Mesothelial cell of epicardium (in vitro differentiated cells): ENCODE measurements at regions not wholly inside any gene's neighbourhood (a gene's known extent, or its start where the extent isn't known, plus 50 kb on each side); places are given as distances from the start of the nearest gene placed in this dataset.

ENCODE experiments used
- DNase-seq, 2 experiments: peaks; one replicate each; pipeline ENCODE4 v3.0.0; 2021; ENCODE audit warnings: low spot score in 2 of 2; ENCODE audit not compliant: unreplicated experiment in 2 of 2
- H3K27ac Mint-ChIP-seq: 2 replicates; pipeline ENCODE4 v1.8.0; 2021; ENCODE audit warnings: mixed read lengths
- H3K27me3 Mint-ChIP-seq: 2 replicates; pipeline ENCODE4 v1.8.0; 2021; ENCODE audit warnings: low read depth, mixed read lengths
- H3K36me3 Mint-ChIP-seq: 2 replicates; pipeline ENCODE4 v1.8.0; 2021; ENCODE audit warnings: mixed read lengths
- H3K4me1 Mint-ChIP-seq: 2 replicates; pipeline ENCODE4 v1.8.0; 2021; ENCODE audit warnings: mixed read lengths
- H3K4me3 Mint-ChIP-seq: 2 replicates; pipeline ENCODE4 v1.8.0; 2021; ENCODE audit warnings: mild to moderate bottlenecking, moderate library complexity, mixed read lengths
- H3K9me3 Mint-ChIP-seq: 2 replicates; pipeline ENCODE4 v1.8.0; 2021; ENCODE audit warnings: mixed read lengths
- TF ChIP-seq, protein P1 (sequence below): fragments of 200-600 bp; sonication (generic); IDR thresholded peaks from one replicate; pipeline ENCODE4 v1.5.0; 2021; ENCODE audit warnings: antibody characterized with exemption; ENCODE audit not compliant: unreplicated experiment

DNA sequence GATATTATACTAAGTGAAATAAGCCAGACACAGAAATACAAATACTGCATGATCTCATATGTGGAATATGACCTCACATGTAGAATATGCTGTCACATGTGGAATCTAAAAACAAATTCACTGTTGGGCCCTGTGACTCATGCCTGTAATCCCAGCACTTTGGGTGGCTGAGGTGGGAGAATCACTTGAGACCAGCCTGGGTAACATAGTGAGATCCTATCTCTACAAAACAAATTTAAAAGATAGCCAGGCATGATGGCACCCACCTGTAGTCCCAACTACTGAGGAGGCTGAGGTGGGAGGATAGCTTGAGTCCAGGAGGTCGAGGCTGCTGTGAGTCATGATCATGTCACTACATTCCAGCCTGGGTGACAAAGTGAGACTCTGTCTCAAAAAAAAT is 160.3 kb downstream of the PTEN start:
- no peak for DNase-seq
- Mint-ChIP-seq H3K27me3 (no peaks in the 10 kb centered on the region), H3K4me1 (peaks cover 4% of the 10 kb centered on the region), H3K4me3 (no peak overlapping the region), H3K9me3 (peaks cover 14% of the 10 kb centered on the region), H3K27ac (no peak overlapping the region), H3K36me3 (no peaks in the 10 kb centered on the region)
- TF ChIP-seq, protein P1, sequence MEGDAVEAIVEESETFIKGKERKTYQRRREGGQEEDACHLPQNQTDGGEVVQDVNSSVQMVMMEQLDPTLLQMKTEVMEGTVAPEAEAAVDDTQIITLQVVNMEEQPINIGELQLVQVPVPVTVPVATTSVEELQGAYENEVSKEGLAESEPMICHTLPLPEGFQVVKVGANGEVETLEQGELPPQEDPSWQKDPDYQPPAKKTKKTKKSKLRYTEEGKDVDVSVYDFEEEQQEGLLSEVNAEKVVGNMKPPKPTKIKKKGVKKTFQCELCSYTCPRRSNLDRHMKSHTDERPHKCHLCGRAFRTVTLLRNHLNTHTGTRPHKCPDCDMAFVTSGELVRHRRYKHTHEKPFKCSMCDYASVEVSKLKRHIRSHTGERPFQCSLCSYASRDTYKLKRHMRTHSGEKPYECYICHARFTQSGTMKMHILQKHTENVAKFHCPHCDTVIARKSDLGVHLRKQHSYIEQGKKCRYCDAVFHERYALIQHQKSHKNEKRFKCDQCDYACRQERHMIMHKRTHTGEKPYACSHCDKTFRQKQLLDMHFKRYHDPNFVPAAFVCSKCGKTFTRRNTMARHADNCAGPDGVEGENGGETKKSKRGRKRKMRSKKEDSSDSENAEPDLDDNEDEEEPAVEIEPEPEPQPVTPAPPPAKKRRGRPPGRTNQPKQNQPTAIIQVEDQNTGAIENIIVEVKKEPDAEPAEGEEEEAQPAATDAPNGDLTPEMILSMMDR, result no peak

GRCh38 chr10:88026031-88026430 is 162.6 kb downstream of the PTEN start:
- H3K4me1 Mint-ChIP-seq, result peaks cover 4% of the 10 kb centered on the region

DNA sequence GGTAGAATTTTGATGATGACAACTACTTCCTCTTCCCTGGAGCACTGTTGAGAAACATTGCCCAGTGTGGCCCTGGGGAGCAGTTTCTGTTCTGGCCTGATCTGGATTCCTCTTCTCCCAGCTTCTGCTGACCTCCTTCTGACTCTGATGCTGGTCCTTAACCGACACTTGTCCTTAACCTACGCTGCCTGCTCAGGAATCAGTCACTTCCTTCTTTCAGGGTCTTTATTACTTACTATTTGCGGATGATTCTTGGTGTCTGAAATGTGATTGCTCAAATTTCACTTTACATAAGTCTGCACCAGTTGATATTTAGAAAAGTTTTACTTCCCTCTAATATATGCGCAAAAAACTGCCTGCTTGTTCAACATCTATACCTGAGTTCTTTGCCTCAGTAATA is 164.1 kb downstream of the PTEN start:
- Mint-ChIP-seq H3K36me3 (no peaks in the 10 kb centered on the region), H3K4me3 (no peak overlapping the region), H3K4me1 (peaks cover 4% of the 10 kb centered on the region), H3K27me3 (no peaks in the 10 kb centered on the region), H3K27ac (no peak overlapping the region), H3K9me3 (peaks cover 14% of the 10 kb centered on the region)
- TF ChIP-seq, protein P1, result no peak
- DNase-seq, result no peak

More at GRCh38 chr10:88026031-88026430, 162.6 kb downstream of the PTEN start:
- Mint-ChIP-seq H3K4me3 (no peak overlapping the region), H3K27ac (no peak overlapping the region), H3K36me3 (no peaks in the 10 kb centered on the region), H3K27me3 (no peaks in the 10 kb centered on the region), H3K9me3 (peaks cover 14% of the 10 kb centered on the region)
- TF ChIP-seq, protein P1, result no peak
- no peak for DNase-seq

DNA sequence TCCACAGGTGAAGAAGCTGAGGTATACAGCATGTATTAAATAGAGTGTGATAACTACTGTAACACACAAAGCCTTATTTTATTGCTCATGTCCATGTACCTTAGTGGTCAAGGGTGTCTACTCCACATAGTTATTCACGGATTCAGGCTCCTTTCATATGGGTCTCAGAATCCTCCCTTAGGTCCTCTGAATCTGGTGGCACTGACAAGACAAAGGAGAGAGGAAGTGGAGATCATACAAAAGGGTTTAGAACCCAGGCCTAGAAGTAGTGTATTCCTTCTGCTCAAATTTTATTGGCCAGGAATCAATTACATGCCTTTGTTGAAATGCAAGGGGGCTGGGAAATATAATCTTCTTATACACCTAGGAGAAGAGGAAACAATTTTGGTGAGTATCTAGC is 164.6 kb downstream of the PTEN start:
- H3K4me1 Mint-ChIP-seq, result peaks cover 4% of the 10 kb centered on the region
- no peak overlapping the region for H3K27ac Mint-ChIP-seq
- no peak for DNase-seq
- no peak overlapping the region for H3K4me3 Mint-ChIP-seq
- TF ChIP-seq, protein P1, result no peak
- no peaks in the 10 kb centered on the region for H3K36me3 Mint-ChIP-seq
- peaks cover 13% of the 10 kb centered on the region for H3K9me3 Mint-ChIP-seq
- H3K27me3 Mint-ChIP-seq, result no peaks in the 10 kb centered on the region

GRCh38 chr10:88028654-88029053 is 165.2 kb downstream of the PTEN start:
- Mint-ChIP-seq H3K27ac (no peak overlapping the region), H3K27me3 (no peaks in the 10 kb centered on the region), H3K36me3 (no peaks in the 10 kb centered on the region), H3K4me1 (peaks cover 4% of the 10 kb centered on the region), H3K4me3 (no peak overlapping the region), H3K9me3 (peaks cover 8% of the 10 kb centered on the region)
- TF ChIP-seq, protein P1, result no peak
- DNase-seq, result no peak

- Mint-ChIP-seq H3K4me3 (no peak overlapping the region), H3K27me3 (no peaks in the 10 kb centered on the region), H3K27ac (no peak overlapping the region), H3K9me3 (no peaks in the 10 kb centered on the region), H3K4me1 (peaks cover 3% of the 10 kb centered on the region), H3K36me3 (no peaks in the 10 kb centered on the region)
- TF ChIP-seq, protein P1, result no peak
- DNase-seq, result no peak
Observed at GRCh38 chr10:88032566-88032965, 169.1 kb downstream of the PTEN start.
